GM12892 (cell line): ENCODE measurements at regions not wholly inside any gene's neighbourhood (a gene's known extent, or its start where the extent isn't known, plus 50 kb on each side); places are given as distances from the start of the nearest gene placed in this dataset.
A peak's percentile ranks its signal among the peaks of the same experiment; 100 is the strongest.

Source experiments
- DNase-seq: peaks from one replicate; pipeline ENCODE4 v3.0.0; 2011; ENCODE audit not compliant: insufficient read length
- FAIRE-seq: peaks from 2 replicates; lab custom pipeline; 2011; peaks lifted over from hg19 to GRCh38; lab: Jason Lieb, UNC
- POLR2A ChIP-seq: IDR thresholded peaks from 2 replicates; pipeline ENCODE4 v1.6.1; 2011; ENCODE audit warnings: low read depth, low read length, control low read depth
- POLR2AphosphoS5 ChIP-seq: IDR thresholded peaks from 2 replicates; pipeline ENCODE4 v1.6.1; 2011; ENCODE audit warnings: low read depth, low read length, control low read depth
- TAF1 ChIP-seq: IDR thresholded peaks from 2 replicates; pipeline ENCODE4 v1.6.1; 2011; ENCODE audit warnings: low read depth, mild to moderate bottlenecking, control low read depth, low read length, borderline replicate concordance

DNA sequence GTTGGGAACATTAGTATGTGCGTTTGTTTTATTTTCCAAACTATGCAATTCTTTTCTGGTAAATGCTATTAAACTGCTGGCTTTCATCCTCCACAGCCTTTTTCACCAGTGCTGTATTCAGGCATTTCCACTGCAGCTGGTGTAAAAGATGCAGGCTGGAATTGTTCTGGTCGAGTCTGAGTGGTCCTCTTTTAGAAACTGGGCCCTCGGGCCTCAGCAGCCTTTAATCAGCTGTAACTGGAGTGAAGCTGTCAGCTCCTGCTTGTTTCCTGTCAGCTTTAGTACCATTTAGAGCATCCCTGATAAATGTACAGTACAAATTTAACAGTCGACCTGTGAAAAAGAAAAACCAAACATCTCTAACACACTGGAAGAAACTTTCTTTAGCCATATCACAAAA is 979.6 kb downstream of the TFAP2A start:
- FAIRE-seq: no peak
- DNase-seq: no peak
- TF ChIP-seq POLR2A (no peak), POLR2AphosphoS5 (no peak), TAF1 (no peak)

DNA sequence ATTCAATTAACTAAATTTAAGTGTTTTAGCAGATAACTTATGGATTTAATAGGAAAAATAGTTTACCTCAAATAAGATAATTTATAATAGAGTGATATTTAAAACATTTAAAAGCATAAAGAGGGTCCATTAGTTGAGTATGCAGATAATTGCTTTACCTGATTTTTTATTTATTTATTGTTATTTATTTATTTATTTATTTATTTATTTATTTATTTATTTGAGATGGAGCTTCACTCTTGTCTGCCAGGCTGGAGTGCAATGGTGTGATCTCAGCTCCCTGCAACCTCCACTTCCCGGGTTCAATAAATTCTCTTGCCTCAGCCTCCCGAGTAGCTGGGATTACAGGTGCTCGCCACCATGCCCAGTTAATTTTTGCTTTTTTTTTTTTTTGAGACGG is 982.9 kb downstream of the TFAP2A start:
- no peak for TF ChIP-seq POLR2AphosphoS5
- TF ChIP-seq TAF1: no peak
- no peak for TF ChIP-seq POLR2A
- FAIRE-seq: no peak
- no peak for DNase-seq

DNA sequence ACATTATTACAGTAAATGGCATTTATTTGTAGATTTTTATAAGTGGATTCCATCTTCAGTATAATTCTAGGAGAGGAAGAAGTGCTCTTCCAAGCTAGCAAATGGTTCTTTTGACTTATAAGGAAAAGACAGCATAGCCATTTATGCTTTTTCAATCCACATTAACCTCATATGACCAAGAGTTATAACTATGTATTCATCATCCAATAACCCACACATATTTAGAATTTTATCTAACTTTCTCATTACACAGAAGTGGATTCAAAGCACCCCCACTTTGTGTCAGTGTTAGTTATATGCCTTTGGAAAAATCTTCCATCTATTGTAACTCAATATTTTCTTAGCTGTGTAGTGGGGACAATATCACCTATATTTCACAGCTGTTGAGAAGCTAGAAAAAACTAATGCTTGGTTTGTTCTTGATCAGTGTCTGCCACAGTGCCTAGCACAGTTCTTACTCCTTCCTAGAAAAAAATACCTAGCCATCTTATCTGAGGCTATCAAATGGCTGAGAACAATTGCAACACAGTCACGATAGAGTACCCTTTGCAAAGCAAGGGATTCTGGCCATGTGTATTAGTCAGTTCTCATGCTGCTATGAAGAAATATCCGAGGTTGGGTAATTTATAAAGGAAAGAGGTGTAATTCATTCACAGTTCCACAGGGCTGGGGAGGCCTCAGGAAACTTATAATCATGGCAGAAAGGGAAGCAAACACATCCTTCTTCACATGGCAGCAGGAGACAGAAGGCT is 986.3 kb downstream of the TFAP2A start:
- TF ChIP-seq POLR2AphosphoS5 (no peak), POLR2A (no peak), TAF1 (no peak)
- no peak for DNase-seq
- no peak for FAIRE-seq

DNA sequence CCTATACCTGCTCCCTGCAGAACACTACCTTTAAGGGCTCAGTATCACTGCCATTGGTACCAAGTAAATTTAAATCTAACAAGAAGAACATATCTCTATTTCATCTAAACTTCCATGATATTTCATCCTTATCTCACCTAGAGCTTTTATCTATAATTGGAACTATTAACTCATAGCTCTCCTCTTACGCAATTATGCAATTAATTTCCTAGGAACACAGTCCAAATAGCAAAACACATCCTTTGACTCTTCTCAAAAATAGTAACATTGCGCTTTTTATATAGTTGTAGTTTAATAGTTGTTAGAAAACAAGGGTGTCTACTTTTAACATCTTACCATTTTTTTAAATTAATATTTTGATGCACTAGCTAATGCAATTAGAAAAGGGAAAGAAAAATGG is 986.8 kb upstream of the SLC35B3 start:
- DNase-seq: no peak
- TF ChIP-seq POLR2A: no peak
- TF ChIP-seq TAF1: no peak
- TF ChIP-seq POLR2AphosphoS5: no peak
- FAIRE-seq: no peak

DNA sequence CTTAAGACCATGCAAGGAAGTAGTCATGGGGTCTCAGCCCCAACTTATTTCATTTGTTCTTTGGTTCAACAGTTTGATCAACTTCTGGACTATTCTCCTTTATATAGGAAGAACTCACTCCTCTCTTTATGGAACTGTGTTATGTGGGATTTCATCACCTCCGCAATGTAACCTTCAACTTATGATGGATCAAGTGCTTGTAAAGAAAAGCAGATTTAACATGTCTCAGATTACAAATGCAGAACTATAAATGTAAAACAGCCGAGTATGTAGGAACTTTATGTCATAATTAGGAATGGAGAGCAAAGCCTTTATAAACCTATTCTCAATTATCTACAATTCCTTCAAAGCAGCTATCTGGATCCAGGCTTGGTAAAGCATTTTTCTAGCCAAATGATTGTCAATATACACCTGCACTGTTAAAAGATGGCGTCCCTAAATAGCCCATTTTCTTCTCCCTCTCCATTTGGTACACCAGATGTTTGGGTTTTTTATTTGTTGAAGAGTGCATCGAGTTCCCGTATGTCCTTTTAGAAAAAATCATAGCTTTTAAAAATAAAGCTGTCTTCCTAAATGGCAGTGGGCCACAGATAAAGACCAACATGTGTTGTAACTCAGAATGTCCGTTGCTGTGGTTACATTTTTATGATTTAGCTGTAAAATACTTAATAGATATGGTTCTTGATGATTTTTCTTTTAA is 985.1 kb upstream of the SLC35B3 start:
- DNase-seq (no peak), FAIRE-seq (no peak)
- TF ChIP-seq TAF1 (no peak), POLR2A (no peak), POLR2AphosphoS5 (no peak)

DNA sequence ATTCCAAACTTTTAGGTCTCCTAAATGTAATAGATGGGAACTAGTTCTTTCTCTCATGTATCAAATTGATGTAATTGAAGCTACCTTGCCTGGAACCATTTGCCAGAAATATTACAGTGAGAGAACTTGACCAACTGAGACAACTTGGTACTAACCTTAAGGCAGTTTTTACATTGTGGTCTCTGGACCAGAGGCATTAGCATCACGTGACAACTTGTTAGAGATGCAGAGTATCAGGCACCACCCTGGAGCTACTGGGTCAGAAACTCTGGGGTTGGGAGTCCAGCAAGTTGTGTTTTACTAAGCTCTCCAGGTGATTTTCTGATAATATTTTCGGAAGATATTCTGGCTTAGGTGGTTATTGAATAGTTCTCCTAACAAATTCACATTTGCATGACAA is 982.1 kb upstream of the SLC35B3 start:
- FAIRE-seq: no peak
- no peak for DNase-seq
- no peak for TF ChIP-seq POLR2AphosphoS5
- no peak for TF ChIP-seq TAF1
- no peak for TF ChIP-seq POLR2A

DNA sequence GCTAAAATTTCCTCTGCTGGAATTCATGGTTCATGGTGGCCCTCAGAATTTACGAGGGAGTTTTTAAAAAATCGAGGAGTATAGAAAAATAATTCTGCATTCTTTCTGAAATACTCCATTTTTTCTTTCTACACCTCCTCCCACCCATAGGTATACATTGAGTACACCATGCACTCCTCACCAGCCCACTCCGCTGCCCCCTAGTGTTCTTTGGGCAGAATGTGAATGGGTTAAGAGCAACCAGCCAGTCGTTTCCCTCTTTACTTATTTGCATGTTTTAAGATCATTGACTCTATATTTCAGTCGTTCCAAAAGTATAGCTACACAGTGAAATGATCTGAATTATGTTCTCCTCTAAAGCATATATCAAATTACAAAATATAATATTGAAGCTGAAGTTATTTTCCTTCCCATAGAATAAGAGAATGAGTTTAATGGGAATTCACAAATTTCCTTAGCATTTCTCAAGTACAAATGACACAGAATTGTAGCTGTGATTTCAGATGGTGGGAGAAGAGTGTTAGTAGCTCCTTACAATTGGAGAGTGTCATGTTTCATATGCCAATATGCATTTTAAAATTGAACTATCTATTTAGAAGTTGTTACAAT is 977.7 kb upstream of the SLC35B3 start:
- TF ChIP-seq POLR2A: no peak
- no peak for TF ChIP-seq POLR2AphosphoS5
- TF ChIP-seq TAF1: no peak
- DNase-seq (no peak), FAIRE-seq (peak; percentile 17)

DNA sequence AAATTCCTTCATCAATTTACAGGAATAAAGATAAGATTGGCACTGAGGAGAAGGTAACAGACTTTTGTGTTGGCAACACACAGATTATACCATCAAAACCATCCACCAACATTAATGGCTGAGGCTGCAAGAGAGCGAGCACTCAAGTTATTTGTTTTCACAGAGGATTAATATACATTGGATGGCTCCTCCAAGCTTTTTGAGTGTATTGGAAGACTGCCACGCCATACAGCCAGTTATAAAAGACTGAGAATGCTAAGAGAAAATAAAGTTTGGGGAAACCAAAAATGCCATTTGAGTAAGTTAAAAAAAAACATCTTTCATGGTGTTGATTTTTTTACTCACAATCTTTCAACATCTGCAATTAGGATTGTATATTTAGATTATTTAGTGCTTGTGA is 973.8 kb upstream of the SLC35B3 start:
- no peak for DNase-seq
- TF ChIP-seq POLR2AphosphoS5 (no peak), POLR2A (no peak), TAF1 (no peak)
- FAIRE-seq: no peak

DNA sequence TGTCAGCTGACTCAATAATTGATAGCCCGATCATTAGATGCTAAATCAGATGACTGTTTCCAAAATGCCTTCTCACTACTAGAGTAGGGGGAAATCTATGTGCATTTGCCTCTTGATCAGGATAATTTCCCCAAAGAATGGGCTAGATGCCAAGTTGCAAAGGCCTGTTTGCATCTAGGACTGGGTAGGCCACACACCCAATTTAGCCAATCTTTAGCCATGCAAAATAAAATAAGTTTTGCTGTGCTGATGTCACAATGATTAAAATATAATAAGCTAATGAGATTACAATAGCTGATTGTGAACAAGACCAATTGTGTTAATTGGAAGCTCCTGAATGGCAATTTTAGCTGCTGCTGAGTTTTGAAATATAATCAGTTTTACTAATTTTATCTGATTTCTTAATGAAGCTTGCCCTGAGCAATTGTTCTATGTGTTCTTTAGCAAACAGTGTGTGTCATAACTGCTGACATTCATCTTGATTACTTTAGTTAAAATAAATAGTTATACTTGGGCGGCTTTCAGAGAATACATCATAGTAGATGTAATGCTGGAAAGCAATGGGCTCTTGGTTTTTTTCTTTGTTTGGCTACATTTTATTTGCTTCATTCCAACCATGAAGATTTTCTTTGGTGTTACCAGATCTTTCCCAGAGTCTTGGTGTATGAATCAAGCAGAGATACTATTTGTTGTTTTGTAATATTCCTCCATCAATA is 973.2 kb upstream of the SLC35B3 start:
- TF ChIP-seq TAF1: no peak
- TF ChIP-seq POLR2AphosphoS5: no peak
- no peak for TF ChIP-seq POLR2A
- FAIRE-seq: no peak
- DNase-seq: no peak

DNA sequence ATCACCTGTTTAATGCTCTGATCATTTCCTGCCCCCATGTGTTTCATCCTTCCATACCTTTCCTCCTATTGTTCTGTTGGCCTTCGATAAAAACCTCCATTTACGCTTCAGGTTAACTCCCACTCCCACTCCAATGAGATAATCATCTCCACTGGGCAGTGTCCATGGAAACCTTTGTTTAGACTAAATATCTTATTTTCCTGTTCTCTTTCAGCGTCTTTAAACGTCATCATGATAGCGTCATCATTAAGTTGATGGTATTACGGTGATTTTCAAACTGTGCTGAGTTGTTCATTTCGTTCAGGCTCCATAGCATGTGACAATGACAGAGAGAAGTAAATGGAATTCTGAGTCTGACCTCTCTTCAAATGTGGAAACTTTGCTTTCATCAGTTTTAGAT is 970.5 kb upstream of the SLC35B3 start:
- DNase-seq: no peak
- FAIRE-seq: no peak
- TF ChIP-seq POLR2A (no peak), POLR2AphosphoS5 (no peak), TAF1 (no peak)

DNA sequence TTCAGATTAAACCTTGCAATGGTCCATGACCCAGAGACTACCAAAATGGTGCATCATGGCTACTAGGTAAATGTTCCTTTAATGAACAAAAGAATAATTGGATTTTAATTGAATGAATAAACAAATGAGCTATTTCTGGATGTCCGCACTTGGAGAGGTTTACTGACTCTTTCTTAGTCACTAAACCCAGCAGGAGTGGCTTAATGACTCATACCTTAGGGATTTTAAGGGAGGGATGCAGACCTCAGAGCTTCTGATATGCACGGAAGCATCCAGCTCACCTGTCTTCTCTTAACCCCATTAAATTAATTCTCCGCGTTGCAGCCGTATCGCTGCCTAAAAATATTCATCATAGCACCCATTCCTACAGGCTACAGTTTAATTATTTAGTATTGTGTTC is 970.0 kb upstream of the SLC35B3 start:
- DNase-seq: no peak
- TF ChIP-seq POLR2AphosphoS5: no peak
- no peak for TF ChIP-seq TAF1
- TF ChIP-seq POLR2A: no peak
- no peak for FAIRE-seq
